Bronchial epithelial cell (primary cell): ENCODE measurements at regions not wholly inside any gene's neighbourhood (a gene's known extent, or its start where the extent isn't known, plus 50 kb on each side); places are given as distances from the start of the nearest gene placed in this dataset.
"Not testable (repeated sequence)": the region's sequence is repeated elsewhere in the genome, so short reads cannot be mapped to it uniquely, and the experiment has no call there.

ENCODE experiments used
- DNase-seq: peaks from one replicate; pipeline ENCODE4 v3.0.0-alpha.2; 2010; ENCODE audit warnings: low read depth
- FAIRE-seq: peaks from 2 replicates; lab custom pipeline; 2011; peaks lifted over from hg19 to GRCh38; lab: Jason Lieb, UNC
- H3K27me3 ChIP-seq: 2 replicates; pipeline ENCODE4 v1.5.1; 2011; ENCODE audit warnings: low read length; ENCODE audit not compliant: control insufficient read depth, insufficient read depth
- H3K36me3 ChIP-seq: 2 replicates; pipeline ENCODE4 v1.5.1; 2011; ENCODE audit warnings: low read length; ENCODE audit not compliant: control insufficient read depth, insufficient read depth
- H3K4me3 ChIP-seq: 2 replicates; pipeline ENCODE4 v1.5.1; 2011; ENCODE audit warnings: mild to moderate bottlenecking, low read depth, low read length, control low read depth
- CTCF ChIP-seq: IDR thresholded peaks from 2 replicates; pipeline ENCODE4 v1.5.1; 2011; ENCODE audit warnings: mild to moderate bottlenecking, moderate library complexity, low read length, control low read depth, inconsistent platforms; ENCODE audit not compliant: insufficient read depth, severe bottlenecking

DNA sequence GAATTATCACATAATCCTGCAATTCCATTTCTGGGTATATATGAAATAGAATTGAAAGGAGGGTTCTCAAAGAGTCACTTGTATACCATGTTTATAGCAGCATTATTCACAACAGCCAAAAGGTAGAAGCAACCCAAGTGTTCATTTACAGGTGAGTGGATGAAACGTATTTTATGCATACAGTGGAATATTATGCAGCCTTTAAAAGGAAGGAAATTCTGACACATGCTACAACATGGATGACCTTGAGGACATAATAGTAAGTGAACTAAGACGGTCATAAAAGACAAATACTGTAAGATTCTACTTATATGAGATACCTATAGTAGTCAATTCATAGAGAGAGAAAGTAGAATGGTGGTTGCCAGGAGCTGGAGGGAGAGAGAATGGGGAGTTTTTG, 110.8 kb upstream of the LIPC start:
- Histone ChIP-seq H3K36me3 (no peaks in the 10 kb centered on the region), H3K27me3 (no peaks in the 10 kb centered on the region), H3K4me3 (no peak overlapping the region)
- DNase-seq (no peak), FAIRE-seq (no peak)
- no peak for TF ChIP-seq CTCF

DNA sequence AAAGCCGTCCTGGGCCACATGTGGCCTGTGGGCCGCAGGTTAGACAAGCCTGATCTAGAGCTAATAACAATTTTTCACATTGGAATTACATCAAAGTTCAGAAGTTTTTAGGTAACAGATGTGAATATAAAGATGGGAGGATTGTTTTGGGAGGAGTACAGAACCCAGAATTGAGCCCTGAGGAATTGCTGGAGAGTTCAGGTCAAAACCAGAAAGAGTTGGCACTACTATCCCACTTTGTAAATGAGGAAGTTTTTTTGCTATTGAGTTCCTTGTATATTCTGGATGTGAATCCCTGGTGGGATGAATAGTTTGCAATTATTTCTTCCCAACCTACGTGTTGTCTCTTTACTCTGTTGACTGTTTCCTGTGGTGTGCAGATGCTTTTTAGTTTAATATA, 109.5 kb upstream of the LIPC start:
- no peak for TF ChIP-seq CTCF
- FAIRE-seq, result no peak
- Histone ChIP-seq H3K36me3 (no peaks in the 10 kb centered on the region), H3K27me3 (no peaks in the 10 kb centered on the region), H3K4me3 (no peak overlapping the region)
- no peak for DNase-seq

- H3K4me3 ChIP-seq, DNase-seq, H3K27me3 ChIP-seq, FAIRE-seq, H3K36me3 ChIP-seq: not testable (repeated sequence)
These were observed 108.5 kb upstream of the LIPC start for GRCh38 chr15:58323321-58323720.

DNA sequence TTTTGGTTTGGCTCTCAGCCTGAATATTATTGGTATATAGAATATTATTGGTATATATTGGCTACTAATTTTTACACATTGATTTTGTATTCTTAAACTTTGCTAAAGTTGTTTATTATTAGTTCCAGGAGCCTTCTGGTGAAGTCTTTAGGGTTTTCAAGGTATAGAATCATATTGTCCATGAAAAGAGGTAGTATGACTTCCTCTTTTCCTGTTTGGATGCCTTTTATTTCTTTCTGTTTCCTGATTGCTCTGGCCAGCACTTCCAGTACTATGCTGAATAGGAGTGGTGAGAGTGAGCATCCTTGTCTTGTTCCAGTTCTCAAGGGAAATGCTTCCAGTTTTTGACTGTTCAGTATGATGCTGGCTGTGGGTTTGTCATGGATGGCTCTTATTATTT, 107.3 kb upstream of the LIPC start:
- DNase-seq (no peak), FAIRE-seq (no peak)
- H3K4me3 ChIP-seq, result no peak overlapping the region
- H3K36me3 ChIP-seq, result no peaks in the 10 kb centered on the region
- H3K27me3 ChIP-seq, result no peaks in the 10 kb centered on the region
- TF ChIP-seq CTCF, result no peak

GRCh38 chr15:58327958-58328357, 103.8 kb upstream of the LIPC start:
- H3K4me3 ChIP-seq, result no peak overlapping the region
- no peak for TF ChIP-seq CTCF
- no peaks in the 10 kb centered on the region for H3K36me3 ChIP-seq
- FAIRE-seq (no peak), DNase-seq (no peak)
- no peaks in the 10 kb centered on the region for H3K27me3 ChIP-seq

DNA sequence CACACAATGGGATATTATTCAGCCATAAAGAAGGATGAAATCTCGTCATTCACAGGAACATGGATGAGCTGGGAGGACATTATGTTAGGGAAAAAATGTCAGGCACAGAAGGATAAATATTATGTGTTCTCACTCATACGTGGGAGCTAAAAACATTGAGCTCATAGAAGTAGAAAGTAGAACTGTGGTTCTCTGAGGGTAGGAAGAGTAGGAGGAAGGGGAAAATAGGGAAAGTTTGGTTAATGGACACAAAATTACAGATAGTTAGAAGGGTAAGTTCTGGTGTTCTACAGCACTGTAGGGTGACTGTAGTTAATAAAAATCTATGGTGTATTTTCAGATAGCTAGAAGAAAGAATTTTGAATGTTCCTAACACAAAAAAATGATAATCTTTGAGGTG, 102.6 kb upstream of the LIPC start:
- Histone ChIP-seq H3K27me3 (no peaks in the 10 kb centered on the region), H3K36me3 (no peaks in the 10 kb centered on the region), H3K4me3 (no peak overlapping the region)
- TF ChIP-seq CTCF, result no peak
- no peak for FAIRE-seq
- DNase-seq, result no peak
